ENCODE measurements at regions not wholly inside any gene's neighbourhood (a gene's known extent, or its start where the extent isn't known, plus 50 kb on each side); places are given as distances from the start of the nearest gene placed in this dataset.
"Not testable (repeated sequence)": the region's sequence is repeated elsewhere in the genome, so short reads cannot be mapped to it uniquely, and the experiment has no call there.

DNA sequence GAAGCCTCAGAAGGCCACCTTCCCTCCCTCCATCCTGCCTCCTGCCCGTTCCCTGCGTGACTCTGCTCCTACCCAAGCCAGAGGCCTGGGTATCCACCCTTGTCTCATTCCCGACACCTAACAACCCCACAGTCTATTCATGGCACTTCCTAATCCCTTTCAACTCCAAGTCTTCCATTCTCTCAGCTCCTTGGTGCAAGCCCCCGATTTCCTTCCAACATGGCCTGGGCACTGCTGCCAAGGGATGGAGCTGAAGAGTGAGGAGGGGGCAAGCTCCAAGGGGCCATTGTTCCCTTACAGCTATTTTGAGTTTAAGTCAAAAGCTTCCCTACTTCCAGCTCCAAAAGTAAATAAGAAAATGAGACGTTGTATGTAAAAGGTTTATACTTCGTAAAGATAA is 84.8 kb upstream of the ASB18 start:
- DNase-seq = no peak

DNA sequence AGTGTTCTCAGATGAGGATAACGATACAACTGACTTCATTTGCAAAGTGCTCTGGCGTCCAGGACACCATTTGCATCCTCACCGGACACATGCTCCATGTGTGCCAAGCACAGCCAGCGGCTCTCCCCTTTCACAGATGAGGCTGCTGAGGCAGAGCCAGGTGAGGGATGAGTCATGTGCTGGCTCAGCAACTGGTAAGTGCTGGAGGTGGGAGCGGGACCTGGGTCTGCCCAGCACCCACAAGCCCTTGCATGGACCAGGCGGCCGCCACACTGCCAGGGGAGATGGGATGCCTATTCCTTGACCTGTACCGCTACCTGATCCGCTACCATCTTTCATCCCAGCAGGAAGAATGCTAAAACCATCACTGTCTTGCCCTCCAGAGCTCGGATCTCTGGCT is 86.2 kb upstream of the ASB18 start:
- DNase-seq = no peak

DNA sequence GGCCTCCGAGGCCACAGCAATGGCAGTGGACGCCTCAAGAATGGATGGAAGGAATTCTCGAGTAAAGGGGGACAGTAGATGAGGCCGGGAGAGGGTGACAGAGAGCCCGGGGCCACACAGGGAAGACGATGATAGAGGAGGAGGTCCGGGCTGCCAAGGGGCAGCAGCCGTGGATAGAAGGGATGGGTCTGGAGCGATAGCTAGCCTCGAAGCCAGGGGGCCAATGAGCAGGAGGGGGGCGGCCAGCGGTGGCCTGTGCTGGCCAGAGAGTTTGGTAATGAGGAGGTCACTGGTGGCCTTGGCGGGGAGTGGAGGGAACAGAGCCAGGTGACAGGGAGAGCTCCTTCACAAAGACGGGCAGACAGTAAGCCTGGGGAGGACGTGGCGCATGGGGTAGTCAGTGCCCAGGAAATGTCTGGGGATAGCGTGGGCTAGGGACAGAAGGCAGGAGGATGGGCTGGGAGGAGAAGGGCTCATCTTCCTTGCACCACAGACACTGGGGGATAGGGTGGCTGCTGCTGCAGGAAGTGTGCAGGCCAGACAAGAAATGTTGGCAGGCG is 87.8 kb upstream of the ASB18 start:
- no peak for DNase-seq

DNA sequence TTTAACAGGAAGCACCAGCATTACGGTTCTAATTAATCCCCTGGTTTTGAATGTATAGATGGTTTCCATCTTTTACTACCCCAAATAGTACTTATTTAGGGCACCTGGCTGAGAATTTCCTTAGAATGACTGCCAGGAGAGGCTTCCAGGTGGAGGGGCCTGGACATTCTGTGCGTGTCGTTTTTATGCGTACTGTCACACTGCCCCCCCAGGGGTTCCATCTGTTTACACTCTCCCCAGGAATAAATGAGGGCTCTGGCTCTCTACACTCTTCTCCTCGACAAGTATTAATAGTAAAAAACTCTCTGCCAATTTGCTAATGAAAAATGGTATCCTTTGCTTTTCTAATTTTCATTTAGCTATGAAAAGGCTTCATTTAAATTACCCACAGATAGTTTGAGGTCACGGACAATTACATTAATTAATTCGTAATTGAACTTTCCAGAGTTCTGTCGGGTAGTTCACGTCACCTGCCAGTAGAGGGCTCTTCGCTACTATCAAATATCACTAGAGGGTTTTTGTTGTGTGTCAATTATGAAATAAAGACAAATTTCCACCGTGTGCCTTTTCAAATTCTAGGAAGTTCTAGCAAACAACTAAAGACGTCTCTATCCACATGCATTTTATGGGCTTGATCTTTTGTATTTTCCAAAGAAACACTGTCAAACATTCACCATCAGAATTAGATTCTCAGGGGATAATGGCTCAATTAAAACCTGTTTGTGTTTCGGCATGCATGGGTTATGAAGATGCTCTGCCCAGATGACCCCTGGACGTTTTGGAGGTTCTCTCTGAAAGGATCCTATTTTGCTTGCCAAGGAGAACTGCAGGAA is 88.8 kb upstream of the ASB18 start:
- DNase-seq = peak in 1 of 2 donors; percentile 8

GRCh38 chr2:236353594-236353942 is 89.4 kb upstream of the ASB18 start:
- no peak for DNase-seq

DNA sequence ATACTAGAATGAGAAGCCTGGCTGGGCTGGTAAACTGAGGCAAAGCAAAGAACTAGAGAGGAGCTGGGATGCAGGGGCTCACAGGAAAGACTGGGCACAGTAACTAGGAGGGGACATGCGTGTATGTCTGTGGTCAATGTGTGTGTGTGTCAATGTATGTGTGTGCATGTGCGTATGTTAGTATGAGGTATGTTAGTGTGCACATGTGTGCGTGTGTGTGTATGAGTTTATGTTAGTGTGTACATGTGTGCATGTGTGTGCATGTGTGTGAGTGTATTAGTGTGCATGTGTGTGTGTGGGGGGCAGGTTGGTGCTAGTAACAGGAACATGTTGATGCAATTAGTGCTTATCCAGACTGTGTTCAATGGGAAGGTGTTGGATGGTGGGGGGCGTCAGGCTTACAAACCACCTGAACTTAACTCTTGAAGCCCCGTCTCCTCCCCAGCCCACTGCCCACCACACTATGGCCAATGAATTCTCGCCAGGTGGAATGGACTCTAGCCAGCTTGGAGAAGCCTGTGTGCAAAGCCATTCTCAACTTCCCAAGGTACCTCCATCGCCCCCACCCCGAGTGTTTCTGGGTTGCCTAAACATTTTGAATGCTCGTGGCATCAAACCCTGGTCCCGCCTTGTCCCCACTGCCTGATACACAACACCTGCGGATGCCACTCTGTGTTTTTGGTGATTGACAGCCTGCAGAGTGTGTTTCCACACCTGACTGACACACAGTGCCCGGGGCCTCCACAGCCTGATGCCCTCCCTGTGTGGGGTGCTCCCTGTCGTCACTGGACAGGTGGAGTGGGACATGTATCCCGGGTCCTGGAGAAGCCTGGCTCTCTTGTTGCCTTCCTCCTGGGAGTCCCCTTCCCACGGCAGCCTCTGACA is 90.1 kb upstream of the ASB18 start:
- no peak for DNase-seq

DNA sequence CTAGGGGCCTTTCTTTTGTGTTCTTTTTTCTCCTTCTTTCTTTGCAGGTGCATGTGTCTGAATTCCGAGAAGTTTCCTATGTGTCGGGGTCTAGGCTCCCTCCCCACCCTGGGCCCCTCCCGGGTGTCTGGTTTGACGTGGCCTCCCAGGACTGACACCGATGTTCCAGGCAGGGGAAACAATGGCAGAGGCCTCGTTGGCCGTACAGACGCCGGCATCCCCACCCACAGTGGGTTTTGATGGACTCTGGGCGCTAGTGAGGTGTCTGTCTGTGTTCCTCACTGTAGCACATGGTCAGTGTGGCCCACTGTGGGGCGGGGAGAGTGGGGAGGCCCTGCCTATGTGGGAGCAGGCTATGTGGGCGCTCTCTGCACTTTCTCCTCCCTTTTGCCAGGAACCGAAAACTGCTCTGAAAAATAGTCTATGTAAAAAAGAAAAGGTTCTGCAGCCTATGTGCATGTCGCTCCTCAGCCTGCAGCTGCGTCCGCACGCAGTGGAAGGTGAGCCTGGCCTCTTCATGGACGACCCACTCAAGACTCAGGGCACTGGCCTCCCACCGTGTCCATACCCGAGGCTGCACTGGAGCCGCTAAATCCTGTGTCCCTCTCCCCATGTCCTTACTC is 90.9 kb upstream of the ASB18 start:
- DNase-seq = no peak

DNA sequence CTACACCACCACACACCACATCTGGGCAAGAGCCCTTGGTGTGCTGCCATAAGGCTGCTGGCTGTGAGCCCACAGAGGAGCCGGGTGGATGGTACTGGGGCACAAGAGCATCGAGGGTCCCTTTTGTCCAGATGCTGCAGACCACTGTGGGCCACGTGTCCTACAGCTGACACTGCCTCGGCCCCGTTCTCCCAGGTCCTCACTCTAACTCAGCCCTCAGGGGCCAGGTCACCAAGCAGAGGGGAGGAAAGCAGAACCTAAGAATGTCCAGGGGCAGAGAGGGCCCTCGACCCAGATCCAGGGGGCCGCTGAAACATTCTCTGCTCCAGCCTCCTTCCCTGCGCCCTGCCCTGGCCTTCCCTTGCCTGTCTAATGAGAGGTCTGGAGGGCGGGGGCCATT is 91.7 kb upstream of the ASB18 start:
- DNase-seq = no peak

DNA sequence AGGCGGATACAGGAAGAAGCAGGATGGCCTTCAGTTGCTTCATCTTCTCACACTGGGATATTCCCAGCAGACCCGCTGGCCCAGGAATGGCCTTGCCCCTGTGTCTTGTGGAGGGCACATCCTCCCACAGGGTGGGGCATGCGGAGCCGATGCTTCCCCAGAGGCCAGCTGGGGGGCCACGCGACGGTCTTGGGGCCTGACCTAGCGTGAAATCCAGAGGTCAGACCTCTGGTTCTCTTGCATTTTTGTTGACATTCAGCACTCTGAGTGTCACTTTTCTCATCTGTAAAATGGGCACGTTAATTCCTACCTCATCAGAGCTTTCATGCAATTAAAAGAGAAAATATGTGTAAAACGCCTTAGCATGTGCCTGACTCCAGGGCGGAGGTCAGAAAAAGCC is 92.1 kb upstream of the ASB18 start:
- not testable (repeated sequence) for DNase-seq

- DNase-seq = not testable (repeated sequence)
Observed at GRCh38 chr2:236358482-236358881, 94.3 kb upstream of the ASB18 start.

GRCh38 chr2:236359426-236360045 is 95.3 kb upstream of the ASB18 start:
- no peak for DNase-seq

- no peak for DNase-seq
Observed at GRCh38 chr2:236360496-236360895, 96.3 kb upstream of the ASB18 start.

DNA sequence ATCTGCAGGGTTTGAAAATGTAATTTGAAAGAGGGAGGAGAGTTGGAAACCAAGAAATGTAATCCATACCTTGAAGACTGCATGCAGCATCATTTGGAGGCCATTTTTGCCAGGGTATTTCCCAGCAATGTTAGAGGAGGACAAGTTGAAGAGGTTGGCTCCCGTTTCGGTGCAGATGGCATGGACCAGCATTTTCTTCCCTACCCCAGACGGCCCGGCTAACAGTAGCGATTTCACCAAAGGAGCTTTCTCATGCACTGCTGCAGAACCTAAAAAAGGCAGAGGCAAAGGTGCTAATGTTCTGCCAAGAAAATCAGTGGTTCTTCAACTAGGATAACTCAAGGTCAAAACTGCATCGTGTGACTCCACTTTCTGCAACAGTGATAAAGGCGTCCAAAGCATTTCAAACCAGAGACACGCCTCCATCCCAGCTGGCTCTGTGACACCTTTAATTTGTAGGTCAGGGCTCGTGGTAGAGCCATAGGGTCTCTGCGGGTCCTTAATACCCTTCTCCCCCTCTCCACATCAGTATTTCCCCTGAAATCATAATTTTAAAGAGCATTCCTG is 99.6 kb upstream of the ASB18 start:
- DNase-seq = no peak

DNA sequence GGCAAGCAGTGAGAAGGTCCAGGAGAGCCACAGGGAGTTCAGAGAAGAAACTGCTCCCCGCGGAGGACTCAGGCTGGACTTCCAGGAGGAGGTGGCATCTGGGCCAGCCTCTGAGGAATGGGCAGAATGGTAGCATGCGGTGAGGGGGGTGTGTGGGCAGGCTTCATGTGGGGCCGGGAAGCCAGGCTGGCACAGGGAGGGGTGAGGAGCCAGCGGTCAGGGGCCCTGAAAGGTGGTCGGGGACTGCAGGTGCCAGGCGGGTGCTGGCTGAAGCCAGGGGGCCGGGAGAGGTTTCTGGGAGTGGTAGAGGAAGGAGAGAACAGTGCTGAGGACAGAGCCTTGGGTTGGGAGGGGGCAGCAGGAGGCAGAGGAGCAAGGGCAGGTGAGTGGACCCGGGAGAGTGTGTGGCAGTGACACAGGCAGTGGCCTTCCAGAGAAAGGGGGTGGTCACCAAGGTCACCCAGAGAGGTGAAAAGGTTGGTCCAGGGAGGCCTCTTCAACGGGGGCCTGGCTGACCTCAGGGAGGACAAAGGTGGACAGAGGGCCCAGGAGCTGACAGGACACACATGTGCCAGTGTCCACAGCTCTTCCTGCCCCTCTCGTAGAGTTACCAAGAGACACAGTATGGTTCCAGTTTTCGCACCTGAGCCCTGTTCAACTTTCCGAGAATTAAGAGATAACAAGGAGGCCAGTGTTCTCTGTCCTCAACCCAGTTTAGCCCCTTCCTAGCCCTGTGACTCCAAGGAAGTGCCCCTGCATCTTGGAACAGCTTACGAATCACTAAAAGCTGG is 101.2 kb upstream of the ASB18 start:
- no peak for DNase-seq

GRCh38 chr2:236366049-236366387 is 101.8 kb upstream of the ASB18 start:
- DNase-seq = no peak

GRCh38 chr2:236366397-236366796 is 102.2 kb upstream of the ASB18 start:
- DNase-seq = no peak

DNA sequence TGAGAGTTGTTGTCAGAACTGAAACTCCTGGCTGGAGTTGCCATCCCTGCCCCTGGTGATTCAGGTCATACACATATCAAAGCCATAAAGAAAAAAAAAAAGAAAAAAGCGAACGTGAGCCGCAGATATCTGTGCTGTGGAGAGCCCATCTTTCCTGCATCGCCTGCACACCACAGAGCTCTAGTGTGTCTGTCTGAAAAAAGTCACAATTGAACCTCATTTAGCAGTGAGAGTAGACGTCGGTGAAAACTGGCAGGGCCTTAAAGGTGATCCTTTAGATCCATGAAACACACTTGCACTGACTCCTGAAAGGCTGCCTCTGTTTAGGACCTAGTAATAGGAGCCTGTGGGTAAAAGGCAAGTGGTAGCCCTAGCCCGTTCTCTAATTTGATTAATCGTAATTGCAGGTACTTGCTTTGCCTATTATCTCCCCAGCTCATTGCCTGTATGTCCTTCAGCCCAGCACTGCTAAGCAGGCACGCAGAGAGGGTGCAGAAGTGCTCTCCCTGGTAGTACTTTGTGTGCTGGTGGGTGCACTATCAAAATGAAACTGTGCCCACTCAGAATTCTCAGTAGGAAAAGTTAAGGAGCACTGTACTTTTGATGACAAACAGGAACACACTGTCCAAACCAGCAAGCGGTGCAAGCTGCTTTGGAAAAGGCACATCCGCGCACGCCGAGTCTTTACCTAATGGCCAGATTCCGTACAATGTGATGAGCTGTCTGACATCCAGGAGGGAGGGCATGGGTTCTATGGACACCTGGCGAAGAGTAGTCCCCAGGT is 103.5 kb upstream of the ASB18 start:
- DNase-seq = no peak

DNA sequence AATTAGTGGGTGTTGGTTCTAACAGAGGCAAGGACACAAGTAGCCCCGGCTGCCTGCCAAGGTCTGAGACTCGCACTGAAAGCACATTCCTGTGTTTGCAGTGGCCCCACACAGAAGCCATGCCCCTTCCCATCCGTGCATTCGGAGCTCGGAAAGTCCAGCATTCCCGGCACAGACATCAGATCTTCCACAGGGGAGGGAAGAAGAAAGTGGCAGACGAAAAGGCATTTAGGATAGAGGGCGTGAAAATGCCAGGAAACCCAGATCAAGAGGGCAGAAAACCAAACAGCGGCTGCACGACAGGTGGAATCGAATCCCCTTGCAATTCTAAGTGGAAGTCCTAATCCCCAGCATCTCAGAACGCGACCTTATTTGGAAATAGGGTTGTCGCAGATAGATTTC is 105.5 kb upstream of the ASB18 start:
- DNase-seq = no peak

GRCh38 chr2:236370847-236371409 is 106.7 kb upstream of the ASB18 start:
- no peak for DNase-seq

- DNase-seq = no peak
Observed at GRCh38 chr2:236375973-236376476, 111.8 kb upstream of the ASB18 start.

Data from bone marrow (tissue), 2 donors.